OCI-LY1 (cell line): ENCODE measurements at regions not wholly inside any gene's neighbourhood (a gene's known extent, or its start where the extent isn't known, plus 50 kb on each side); places are given as distances from the start of the nearest gene placed in this dataset.

Source experiments
- H2AFZ ChIP-seq: fragments of 200-600 bp; sonication (generic), shearing (Covaris generic); 2 replicates; pipeline ENCODE4 v1.6.0; 2014; ENCODE audit warnings: antibody characterized with exemption, mild to moderate bottlenecking, low read length
- H3F3A ChIP-seq: fragments of 200-600 bp; sonication (generic), shearing (Covaris generic); 2 replicates; pipeline ENCODE4 v1.6.0; 2014; ENCODE audit warnings: mild to moderate bottlenecking, antibody characterized with exemption, low read length, moderate library complexity; ENCODE audit not compliant: insufficient read depth
- H3K27ac ChIP-seq: fragments of 200-600 bp; sonication (generic); 2 replicates; pipeline ENCODE4 v1.5.1; 2014; ENCODE audit warnings: low read length, mixed run types, mild to moderate bottlenecking, low read depth; ENCODE audit not compliant: poor library complexity, severe bottlenecking
- H3K27me3 ChIP-seq: fragments of 200-600 bp; sonication (generic); 2 replicates; pipeline ENCODE4 v1.6.0; 2014; ENCODE audit warnings: antibody characterized with exemption, mild to moderate bottlenecking, low read length, moderate library complexity; ENCODE audit not compliant: insufficient read depth
- H3K36me3 ChIP-seq: fragments of 200-600 bp; sonication (generic); 2 replicates; pipeline ENCODE4 v1.6.1; 2014; ENCODE audit warnings: mild to moderate bottlenecking, antibody characterized with exemption, low read length, moderate library complexity, mixed read lengths; ENCODE audit not compliant: insufficient read depth
- H3K4me1 ChIP-seq: fragments of 200-600 bp; sonication (generic); 2 replicates; pipeline ENCODE4 v1.5.1; 2014; ENCODE audit warnings: mild to moderate bottlenecking, low read length, moderate library complexity; ENCODE audit not compliant: insufficient read depth, severe bottlenecking
- H3K4me2 ChIP-seq: fragments of 200-600 bp; sonication (generic), shearing (Covaris generic); 2 replicates; pipeline ENCODE4 v1.6.1; 2014; ENCODE audit warnings: low read length
- H3K4me3 ChIP-seq: fragments of 200-600 bp; sonication (generic); 2 replicates; pipeline ENCODE4 v1.5.1; 2014; ENCODE audit warnings: low read length, low read depth, mild to moderate bottlenecking, mixed read lengths; ENCODE audit not compliant: poor library complexity, severe bottlenecking
- H3K79me2 ChIP-seq: fragments of 200-600 bp; shearing (Covaris generic); 2 replicates; pipeline ENCODE4 v1.6.1; 2016; ENCODE audit warnings: mixed run types, low read length, mixed read lengths; ENCODE audit not compliant: insufficient read depth
- H3K9ac ChIP-seq: fragments of 200-600 bp; sonication (generic), shearing (Covaris generic); 2 replicates; pipeline ENCODE4 v1.6.1; 2014; ENCODE audit warnings: mild to moderate bottlenecking, low read length, mixed read lengths
- H3K9me2 ChIP-seq: fragments of 200-600 bp; sonication (generic), shearing (Covaris generic); 2 replicates; pipeline ENCODE4 v1.6.1; 2014; ENCODE audit warnings: low read depth, mild to moderate bottlenecking, low read length, mixed read lengths
- H3K9me3 ChIP-seq: fragments of 200-600 bp; shearing (Covaris generic); 2 replicates; pipeline ENCODE4 v1.6.1; 2014; ENCODE audit warnings: low read length, mixed read lengths
- H4K20me1 ChIP-seq: fragments of 200-600 bp; sonication (generic), shearing (Covaris generic); 2 replicates; pipeline ENCODE4 v1.6.0; 2016; ENCODE audit warnings: mild to moderate bottlenecking, low read length; ENCODE audit not compliant: insufficient read depth
- CTCF ChIP-seq: fragments of 200-600 bp; sonication (generic), shearing (Covaris generic); IDR thresholded peaks from 2 replicates; pipeline ENCODE4 v1.5.1; 2017; ENCODE audit warnings: mild to moderate bottlenecking, antibody characterized with exemption, low read length, moderate library complexity, mixed read lengths
- EZH2 ChIP-seq: fragments of 200-600 bp; sonication (generic), shearing (Covaris generic); IDR thresholded peaks from 2 replicates; pipeline ENCODE4 v1.8.0; 2017; ENCODE audit warnings: borderline replicate concordance, mixed run types, mild to moderate bottlenecking, antibody characterized with exemption, low read length, moderate library complexity, mixed read lengths

- TF ChIP-seq CTCF, result no peak
- H3K4me3 ChIP-seq, result no peak overlapping the region
Measured at GRCh38 chr21:28068455-28069358, 924.0 kb downstream of the LTN1 start.

GRCh38 chr21:28066596-28067387 is 925.9 kb downstream of the LTN1 start:
- Histone ChIP-seq H4K20me1 (no peaks in the 10 kb centered on the region), H3K36me3 (no peaks in the 10 kb centered on the region), H3K27me3 (no peaks in the 10 kb centered on the region), H3K4me1 (no peaks in the 10 kb centered on the region), H3K9me3 (no peaks in the 10 kb centered on the region), H3F3A (no peaks in the 10 kb centered on the region), H3K9ac (no peak overlapping the region), H3K4me2 (no peak overlapping the region), H3K79me2 (no peaks in the 10 kb centered on the region), H2AFZ (no peak overlapping the region), H3K9me2 (no peaks in the 10 kb centered on the region), H3K4me3 (no peak overlapping the region), H3K27ac (no peak overlapping the region)
- TF ChIP-seq CTCF, result no peak
- no peak for TF ChIP-seq EZH2

More at GRCh38 chr21:28068455-28069358, 924.0 kb downstream of the LTN1 start:
- H4K20me1 ChIP-seq, result no peaks in the 10 kb centered on the region
- H3K4me2 ChIP-seq, result no peak overlapping the region
- H3K27ac ChIP-seq, result no peak overlapping the region
- H3K9ac ChIP-seq, result no peak overlapping the region
- H3K79me2 ChIP-seq, result no peaks in the 10 kb centered on the region
- no peaks in the 10 kb centered on the region for H3K9me2 ChIP-seq
- H3F3A ChIP-seq, result no peaks in the 10 kb centered on the region
- no peaks in the 10 kb centered on the region for H3K27me3 ChIP-seq
- H3K9me3 ChIP-seq, result no peaks in the 10 kb centered on the region
- H3K4me1 ChIP-seq, result no peaks in the 10 kb centered on the region
- no peak overlapping the region for H2AFZ ChIP-seq
- no peaks in the 10 kb centered on the region for H3K36me3 ChIP-seq

GRCh38 chr21:28066076-28066475 is 926.6 kb downstream of the LTN1 start:
- H3K4me3 ChIP-seq, result no peak overlapping the region

More at GRCh38 chr21:28066076-28066475, 926.6 kb downstream of the LTN1 start:
- Histone ChIP-seq H3K4me2 (no peak overlapping the region), H3K79me2 (no peaks in the 10 kb centered on the region), H3K4me1 (no peaks in the 10 kb centered on the region), H4K20me1 (no peaks in the 10 kb centered on the region), H3K9me3 (no peaks in the 10 kb centered on the region), H3K27me3 (no peaks in the 10 kb centered on the region), H2AFZ (no peak overlapping the region), H3K36me3 (no peaks in the 10 kb centered on the region), H3K27ac (no peak overlapping the region), H3F3A (no peaks in the 10 kb centered on the region), H3K9ac (no peak overlapping the region), H3K9me2 (no peaks in the 10 kb centered on the region)
- no peak for TF ChIP-seq CTCF
- no peak for TF ChIP-seq EZH2
